ENCODE measurements at regions not wholly inside any gene's neighbourhood (a gene's known extent, or its start where the extent isn't known, plus 50 kb on each side); places are given as distances from the start of the nearest gene placed in this dataset.

- no peak for DNase-seq
Measured at GRCh38 chr16:65779201-65779600, 587.3 kb upstream of the CDH5 start.

GRCh38 chr16:65776639-65777183 is 589.8 kb upstream of the CDH5 start:
- DNase-seq, result no peak

GRCh38 chr16:65775829-65776228 is 590.7 kb upstream of the CDH5 start:
- DNase-seq, result no peak

DNA sequence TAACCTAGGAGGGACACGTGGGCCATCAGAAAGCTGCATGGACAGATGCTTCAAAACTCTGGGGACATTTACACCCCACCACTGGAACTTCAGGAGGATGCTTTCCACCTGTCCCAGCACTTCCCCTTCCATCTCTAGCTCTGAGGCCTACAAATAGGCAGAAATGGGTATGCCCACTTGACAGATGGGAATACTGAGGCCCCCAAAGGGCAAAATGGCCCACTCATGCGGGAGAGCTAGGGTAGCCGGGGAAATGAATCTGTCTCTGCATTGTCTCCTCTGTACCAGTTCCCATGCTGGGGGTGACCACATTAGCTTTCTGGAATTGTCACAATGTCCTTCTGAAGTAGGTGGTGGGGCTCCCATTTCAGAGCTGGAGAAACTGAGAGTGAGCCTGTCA is 592.1 kb upstream of the CDH5 start:
- no peak for DNase-seq

DNA sequence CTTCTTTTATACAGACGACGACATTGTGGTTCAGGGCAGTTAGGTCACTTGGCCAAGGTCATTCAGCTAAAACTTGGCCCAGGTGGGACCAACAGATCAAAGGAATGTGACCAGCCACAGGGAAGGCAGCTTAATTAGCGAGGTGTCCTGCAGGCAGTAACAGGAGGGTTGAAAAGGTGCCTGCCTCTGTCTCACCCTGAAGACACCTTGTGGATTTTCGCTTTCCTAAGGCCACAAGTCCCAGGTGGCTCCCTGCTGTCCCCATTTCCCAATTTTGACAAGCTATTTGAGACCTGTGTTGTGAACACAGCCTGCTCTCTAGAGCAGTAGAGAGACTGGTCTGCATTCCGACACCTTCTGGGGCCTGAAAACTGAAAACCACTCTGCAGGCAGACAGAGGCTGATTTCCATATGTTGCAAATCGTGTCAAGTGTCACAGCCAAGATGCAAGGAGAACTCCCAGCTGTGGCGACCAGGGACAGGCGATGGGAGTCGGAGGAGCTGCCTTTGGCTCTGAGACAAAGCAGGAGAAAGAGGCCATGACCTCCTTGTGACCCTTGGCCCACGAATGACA is 593.1 kb upstream of the CDH5 start:
- no peak for DNase-seq

- DNase-seq, result no peak
Measured at GRCh38 chr16:65772134-65772732, 594.3 kb upstream of the CDH5 start.

GRCh38 chr16:65771707-65772106 is 594.8 kb upstream of the CDH5 start:
- no peak for DNase-seq

GRCh38 chr16:65770752-65771151 is 595.7 kb upstream of the CDH5 start:
- DNase-seq, result peak; percentile 52

- DNase-seq, result peak; percentile 94
Measured at GRCh38 chr16:65769776-65770438, 596.6 kb upstream of the CDH5 start.

- peak; percentile 97 for DNase-seq
Measured at GRCh38 chr16:65769055-65769465, 597.4 kb upstream of the CDH5 start.

- DNase-seq, result peak; percentile 12
Measured at GRCh38 chr16:65767125-65767524, 599.4 kb upstream of the CDH5 start.

DNA sequence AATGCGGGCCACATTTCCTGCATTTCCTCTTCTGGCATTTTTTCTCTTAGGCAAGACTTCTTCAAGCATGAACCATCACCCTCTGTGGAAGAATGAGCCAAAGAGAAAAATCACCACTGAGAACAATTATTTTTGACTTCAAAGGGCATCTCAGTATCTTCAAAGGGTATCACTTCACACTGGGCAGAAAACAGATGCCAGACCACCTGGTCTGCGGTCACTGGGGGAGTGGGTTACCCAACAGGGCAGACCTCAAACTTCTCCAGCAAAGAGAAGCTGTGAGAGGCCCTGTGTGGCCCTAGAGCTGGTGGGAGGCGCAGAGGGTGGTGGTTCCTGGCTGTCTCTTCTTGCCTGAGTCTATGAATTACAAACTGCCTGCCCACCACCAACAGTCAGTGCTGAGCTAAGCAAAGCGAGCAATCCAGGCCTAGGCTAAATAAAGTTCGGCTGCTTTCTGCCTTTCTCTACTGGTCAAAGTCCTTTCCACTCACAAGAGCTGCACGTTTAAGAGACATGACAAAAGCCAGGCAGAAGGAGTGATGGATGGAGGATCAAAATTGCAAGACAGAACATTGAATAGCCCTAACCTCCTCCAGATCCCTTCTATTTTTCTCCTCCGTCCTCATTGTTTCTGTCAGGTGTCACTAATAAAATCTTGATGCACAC is 602.7 kb upstream of the CDH5 start:
- DNase-seq, result no peak

GRCh38 chr16:65760874-65761273 is 605.6 kb upstream of the CDH5 start:
- DNase-seq, result no peak

- DNase-seq, result no peak
Measured at GRCh38 chr16:65758620-65759019, 607.9 kb upstream of the CDH5 start.

- no peak for DNase-seq
Measured at GRCh38 chr16:65757064-65757463, 609.4 kb upstream of the CDH5 start.

DNA sequence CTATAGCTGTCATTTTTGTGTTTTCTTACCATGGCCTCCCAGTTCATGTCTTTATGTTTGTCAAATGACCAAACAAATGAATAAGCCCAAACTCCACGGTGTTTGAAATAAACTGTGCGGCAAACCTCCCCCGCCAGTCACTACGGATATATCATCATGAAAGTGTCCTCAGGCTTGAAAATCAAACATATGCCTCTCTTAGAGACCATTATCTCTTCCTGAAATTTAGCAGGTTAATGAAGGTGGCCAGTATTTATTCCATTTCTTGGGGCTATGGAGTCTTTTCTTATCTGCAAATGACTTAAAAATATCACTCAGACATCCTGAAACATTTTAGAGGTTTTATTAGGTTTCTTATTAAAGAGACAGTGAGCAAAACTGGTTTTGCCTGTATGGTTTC is 610.3 kb upstream of the CDH5 start:
- no peak for DNase-seq

- no peak for DNase-seq
Measured at GRCh38 chr16:65754820-65755691, 611.4 kb upstream of the CDH5 start.

- no peak for DNase-seq
Measured at GRCh38 chr16:65752522-65752844, 614.0 kb upstream of the CDH5 start.

- DNase-seq, result no peak
Measured at GRCh38 chr16:65751622-65752521, 614.6 kb upstream of the CDH5 start.

- no peak for DNase-seq
Measured at GRCh38 chr16:65749506-65749905, 617.0 kb upstream of the CDH5 start.

GRCh38 chr16:65746941-65747340 is 619.5 kb upstream of the CDH5 start:
- no peak for DNase-seq

GRCh38 chr16:65745201-65745708 is 621.2 kb upstream of the CDH5 start:
- DNase-seq, result no peak

Data from OCI-M1 (cell line).